WTC11 (cell line): ENCODE measurements at regions not wholly inside any gene's neighbourhood (a gene's known extent, or its start where the extent isn't known, plus 50 kb on each side); places are given as distances from the start of the nearest gene placed in this dataset.

Experiments used
- ATAC-seq: fragments of 200-7000 bp; cut with Tn5 transposase; 2 replicates; pipeline ENCODE4 v1.10.0; 2021; ENCODE audit warnings: mild to moderate bottlenecking, moderate library complexity
- CTCF ChIA-PET: fragments of 300-600 bp; sonication (Branson Sonifier 250); formaldehyde crosslinking; loops from one replicate; lab custom pipeline; 2021; ENCODE audit warnings: antibody characterized with exemption; lab: Charles Lee
- POLR2A ChIA-PET: fragments of 350-600 bp; sonication (Branson Sonifier 250); formaldehyde crosslinking; loops from one replicate; lab custom pipeline; 2021; ENCODE audit warnings: antibody characterized with exemption; lab: Charles Lee
- DNase-seq: peaks from one replicate; pipeline ENCODE4 v3.0.0; 2021; ENCODE audit warnings: low spot score
- H3K27ac Mint-ChIP-seq: 2 replicates; pipeline ENCODE4 v1.8.0; 2021; ENCODE audit warnings: mixed read lengths
- H3K27me3 Mint-ChIP-seq: 2 replicates; pipeline ENCODE4 v1.8.0; 2021; ENCODE audit warnings: low read depth, mild to moderate bottlenecking, moderate library complexity, mixed read lengths
- H3K36me3 Mint-ChIP-seq: 2 replicates; pipeline ENCODE4 v1.8.0; 2021; ENCODE audit warnings: mixed read lengths
- H3K4me1 Mint-ChIP-seq: 2 replicates; pipeline ENCODE4 v1.8.0; 2022; ENCODE audit warnings: mixed read lengths
- H3K4me3 Mint-ChIP-seq: 2 replicates; pipeline ENCODE4 v1.8.0; 2021; ENCODE audit warnings: mild to moderate bottlenecking, moderate library complexity, mixed read lengths
- H3K9me3 Mint-ChIP-seq: 2 replicates; pipeline ENCODE4 v1.8.0; 2021; ENCODE audit warnings: mixed read lengths
- ATF2 ChIP-seq: sonication (generic); formaldehyde crosslinking; IDR thresholded peaks from 2 replicates; pipeline ENCODE4 v1.8.1; 2022; ENCODE audit warnings: low read depth, missing genetic modification reagents, borderline replicate concordance
- CREB1 ChIP-seq: sonication (generic); formaldehyde crosslinking; IDR thresholded peaks from 2 replicates; pipeline ENCODE4 v1.8.0; 2023; ENCODE audit warnings: mild to moderate bottlenecking, missing genetic modification reagents
- CTCF ChIP-seq: fragments of 200-600 bp; IDR thresholded peaks from 2 replicates; pipeline ENCODE4 v1.8.0; 2022; ENCODE audit warnings: antibody characterized with exemption
- E2F1 ChIP-seq: sonication (generic); formaldehyde crosslinking; IDR thresholded peaks from 2 replicates; pipeline ENCODE4 v1.8.0; 2022; ENCODE audit warnings: mild to moderate bottlenecking, missing genetic modification reagents
- FOXK1 ChIP-seq: sonication (generic); formaldehyde crosslinking; IDR thresholded peaks from 2 replicates; pipeline ENCODE4 v1.8.0; 2022; ENCODE audit warnings: mild to moderate bottlenecking, moderate library complexity, missing genetic modification reagents
- FOXP1 ChIP-seq: sonication (generic); formaldehyde crosslinking; IDR thresholded peaks from 2 replicates; pipeline ENCODE4 v1.8.0; 2022; ENCODE audit warnings: missing genetic modification reagents, mild to moderate bottlenecking, moderate library complexity, borderline replicate concordance
- GRHL2 ChIP-seq: fragments of 250-450 bp; sonication (Bioruptor Pico); IDR thresholded peaks from 2 replicates; pipeline ENCODE4 v1.8.0; 2022; ENCODE audit warnings: mild to moderate bottlenecking, moderate library complexity; ENCODE audit not compliant: insufficient replicate concordance, severe bottlenecking
- HMGXB4 ChIP-seq: sonication (generic); formaldehyde crosslinking; IDR thresholded peaks from 2 replicates; pipeline ENCODE4 v1.8.1; 2023; ENCODE audit warnings: mild to moderate bottlenecking, moderate library complexity, missing genetic modification reagents
- MXD4 ChIP-seq: fragments of 250-450 bp; sonication (Bioruptor Pico); IDR thresholded peaks from 2 replicates; pipeline ENCODE4 v1.8.0; 2021; ENCODE audit warnings: mild to moderate bottlenecking, moderate library complexity, borderline replicate concordance
- NFYB ChIP-seq: sonication (generic); formaldehyde crosslinking; conservative IDR thresholded peaks from 2 replicates; pipeline ENCODE4 v1.8.0; 2022; ENCODE audit warnings: low read depth, missing genetic modification reagents
- OVOL2 ChIP-seq: fragments of 250-450 bp; sonication (Bioruptor Pico); IDR thresholded peaks from 2 replicates; pipeline ENCODE4 v1.9.0; 2021; ENCODE audit warnings: mild to moderate bottlenecking, borderline replicate concordance
- PRDM15 ChIP-seq: sonication (generic); formaldehyde crosslinking; IDR thresholded peaks from 2 replicates; pipeline ENCODE4 v1.8.0; 2022; ENCODE audit warnings: missing genetic modification reagents
- PREB ChIP-seq: sonication (generic); formaldehyde crosslinking; IDR thresholded peaks from 2 replicates; pipeline ENCODE4 v1.8.1; 2022; ENCODE audit warnings: mild to moderate bottlenecking, missing genetic modification reagents, moderate library complexity, borderline replicate concordance
- SOX15 ChIP-seq: fragments of 250-450 bp; sonication (Bioruptor Pico); IDR thresholded peaks from 2 replicates; pipeline ENCODE4 v1.9.0; 2021; ENCODE audit warnings: mild to moderate bottlenecking
- TCF7 ChIP-seq: sonication (generic); formaldehyde crosslinking; IDR thresholded peaks from 2 replicates; pipeline ENCODE4 v1.8.0; 2022; ENCODE audit warnings: mild to moderate bottlenecking, low read depth, missing genetic modification reagents, moderate library complexity
- ZNF138 ChIP-seq: sonication (generic); formaldehyde crosslinking; conservative IDR thresholded peaks from 2 replicates; pipeline ENCODE4 v1.8.1; 2022; ENCODE audit warnings: mild to moderate bottlenecking, moderate library complexity, missing genetic modification reagents
- ZNF263 ChIP-seq: sonication (generic); formaldehyde crosslinking; IDR thresholded peaks from 2 replicates; pipeline ENCODE4 v1.8.1; 2022; ENCODE audit warnings: low read depth, mild to moderate bottlenecking, moderate library complexity, missing genetic modification reagents
- ZNF396 ChIP-seq: fragments of 250-450 bp; sonication (Bioruptor Pico); IDR thresholded peaks from 2 replicates; pipeline ENCODE4 v1.8.0; 2021; ENCODE audit warnings: mild to moderate bottlenecking, moderate library complexity, borderline replicate concordance
- ZNF423 ChIP-seq: fragments of 250-450 bp; sonication (Bioruptor Pico); IDR thresholded peaks from 2 replicates; pipeline ENCODE4 v2.1.2; 2022; ENCODE audit warnings: mild to moderate bottlenecking, moderate library complexity
- ZNF512 ChIP-seq: sonication (generic); formaldehyde crosslinking; IDR thresholded peaks from 2 replicates; pipeline ENCODE4 v1.8.1; 2022; ENCODE audit warnings: missing genetic modification reagents, borderline replicate concordance

- no peak for DNase-seq
These were observed 209.9 kb downstream of the AMY1C start for GRCh38 chr1:103959565-103959964.

GRCh38 chr1:103960045-103960444, 210.3 kb downstream of the AMY1C start:
- Mint-ChIP-seq H3K9me3 (peaks cover 13% of the 10 kb centered on the region), H3K27ac (no peak overlapping the region), H3K36me3 (peaks cover 4% of the 10 kb centered on the region; the same call in 1 of the 2 replicates), H3K4me1 (peaks cover 6% of the 10 kb centered on the region), H3K4me3 (no peak overlapping the region), H3K27me3 (no peaks in the 10 kb centered on the region)
- ATAC-seq (no peak), DNase-seq (no peak)
- CTCF ChIA-PET = no interaction called here
- POLR2A ChIA-PET = no interaction called here
- TF ChIP-seq GRHL2 (CRISPR knock-in tag) = no peak
- no peak for TF ChIP-seq OVOL2 (CRISPR knock-in tag)
- TF ChIP-seq NFYB (CRISPR knock-in tag) = no peak
- no peak for TF ChIP-seq SOX15 (CRISPR knock-in tag)
- TF ChIP-seq TCF7 (CRISPR knock-in tag) = no peak
- no peak for TF ChIP-seq FOXP1 (CRISPR knock-in tag)
- TF ChIP-seq ZNF423 (CRISPR knock-in tag) = no peak
- no peak for TF ChIP-seq PREB (CRISPR knock-in tag)
- no peak for TF ChIP-seq ZNF396 (CRISPR knock-in tag)
- TF ChIP-seq CTCF = no peak
- no peak for TF ChIP-seq E2F1 (CRISPR knock-in tag)
- TF ChIP-seq PRDM15 (CRISPR knock-in tag) = no peak

More at GRCh38 chr1:103959565-103959964, 209.9 kb downstream of the AMY1C start:
- TF ChIP-seq ZNF263 (no peak), ZNF138 (no peak), HMGXB4 (CRISPR knock-in tag) (no peak), ATF2 (CRISPR knock-in tag) (no peak), MXD4 (no peak), ZNF512 (CRISPR knock-in tag) (no peak), FOXK1 (CRISPR knock-in tag) (no peak), CREB1 (CRISPR knock-in tag) (no peak)
- peaks cover 4% of the 10 kb centered on the region; the same call in 1 of the 2 replicates for H3K36me3 Mint-ChIP-seq
- CTCF ChIA-PET = no interaction called here
- H3K9me3 Mint-ChIP-seq = peaks cover 13% of the 10 kb centered on the region
- no peak for ATAC-seq
- H3K27me3 Mint-ChIP-seq = no peaks in the 10 kb centered on the region
- POLR2A ChIA-PET = no interaction called here
- H3K4me3 Mint-ChIP-seq = no peak overlapping the region
- no peak overlapping the region for H3K27ac Mint-ChIP-seq
- H3K4me1 Mint-ChIP-seq = peaks cover 6% of the 10 kb centered on the region
